ENCODE measurements at regions not wholly inside any gene's neighbourhood (a gene's known extent, or its start where the extent isn't known, plus 50 kb on each side); places are given as distances from the start of the nearest gene placed in this dataset.
A peak's percentile ranks its signal among the peaks of the same experiment; 100 is the strongest.

DNA sequence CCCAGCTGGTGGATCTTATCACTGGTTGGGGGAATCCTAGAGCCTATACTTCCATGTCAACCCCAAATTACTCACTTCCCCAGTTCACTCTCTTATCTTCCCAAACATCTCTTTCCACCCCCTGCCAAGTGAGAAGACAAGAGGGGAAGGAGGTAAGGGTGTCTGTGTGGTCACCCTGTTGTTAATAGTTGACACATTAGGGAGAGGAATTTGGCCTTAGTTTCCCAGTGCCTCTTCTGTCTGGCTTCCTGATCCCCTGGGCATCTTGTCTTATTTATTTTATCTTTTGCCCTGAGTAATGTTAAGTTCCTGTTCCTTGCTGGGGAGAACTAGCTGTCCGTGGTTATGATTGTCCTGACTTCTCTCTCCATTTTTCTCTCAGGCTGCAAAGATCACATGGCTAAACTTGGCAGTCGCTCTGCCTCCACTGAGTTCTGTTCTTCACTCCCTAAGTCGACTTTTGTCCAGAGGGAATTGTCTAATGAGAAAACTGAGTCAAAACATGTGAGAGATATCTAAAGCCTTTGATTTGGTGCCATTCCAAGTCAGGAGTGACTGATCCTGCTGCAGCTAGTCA, 157.1 kb upstream of the SYT6 start:
- DNase-seq = no peak

GRCh38 chr1:114302821-114303220, 149.2 kb upstream of the SYT6 start:
- DNase-seq = no peak

DNA sequence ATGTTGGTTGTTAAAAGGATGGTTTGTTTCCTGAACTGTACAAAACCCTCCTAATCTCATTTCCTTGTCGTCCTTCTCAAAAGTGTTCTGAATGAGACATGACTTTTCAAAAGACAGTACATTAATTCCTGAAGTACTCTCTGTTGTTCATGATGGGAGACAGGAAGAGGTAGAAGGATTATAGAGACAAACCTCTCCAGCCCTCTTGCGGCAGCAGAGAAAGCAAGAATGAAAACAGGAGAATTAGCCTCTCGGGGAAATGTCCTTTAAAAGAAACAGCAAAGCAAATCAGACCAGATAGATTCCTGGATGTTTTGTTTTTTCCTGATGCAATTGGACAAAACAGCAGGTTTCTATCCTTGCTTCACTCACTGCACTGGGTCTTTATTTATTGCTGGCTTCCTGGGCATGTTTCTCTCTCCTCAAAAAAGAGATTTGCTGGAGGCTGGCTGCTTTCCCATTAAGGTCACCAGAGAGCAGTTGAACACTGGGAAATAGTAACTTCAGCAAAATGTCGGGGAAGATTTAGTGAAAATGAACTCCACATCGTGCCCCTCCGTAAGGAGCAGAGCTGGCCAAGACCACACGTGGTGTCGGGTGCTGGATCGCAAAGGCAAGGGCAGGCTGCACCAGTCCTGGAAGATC, 145.8 kb upstream of the SYT6 start:
- no peak for DNase-seq

DNA sequence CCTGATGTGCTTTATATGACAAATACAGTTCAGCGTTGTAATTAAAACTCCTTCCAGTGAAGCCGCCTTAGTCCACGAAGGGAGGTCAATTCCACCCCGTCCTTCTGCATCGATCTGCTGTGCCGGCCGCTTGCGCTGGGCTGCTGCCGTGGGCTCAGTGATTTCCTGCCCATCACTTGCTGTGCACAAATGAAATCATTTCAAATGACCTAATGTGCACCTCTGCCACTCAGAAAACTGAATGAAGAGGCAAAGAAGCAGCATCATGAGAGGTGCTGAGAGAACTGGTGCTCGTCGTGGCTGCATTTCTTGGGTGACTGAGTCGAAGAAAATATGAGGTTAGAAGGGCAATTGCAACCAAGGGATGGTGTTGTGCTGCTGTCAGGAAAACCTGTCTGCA, 144.3 kb upstream of the SYT6 start:
- DNase-seq = no peak

- DNase-seq = no peak
Measured at GRCh38 chr1:114296413-114296812, 142.7 kb upstream of the SYT6 start.

DNA sequence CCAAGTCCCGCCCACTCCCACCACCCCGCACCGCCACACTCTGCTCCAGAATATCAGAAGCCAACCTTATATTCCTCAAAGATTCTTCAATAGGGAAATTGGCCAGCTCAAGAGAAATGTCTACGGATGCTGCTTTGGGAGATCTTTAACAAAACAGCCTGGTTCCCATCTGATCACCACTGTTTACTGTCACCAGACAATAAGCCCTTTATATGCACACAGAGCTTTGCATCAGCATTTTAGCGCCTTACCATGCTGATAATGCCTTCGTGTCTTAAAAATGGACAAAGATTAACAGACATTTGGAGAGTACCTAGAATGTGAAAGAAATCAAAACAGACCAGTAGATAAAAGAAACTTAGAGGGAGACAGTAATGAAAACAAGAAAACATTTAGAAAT, 141.7 kb upstream of the SYT6 start:
- no peak for DNase-seq

DNA sequence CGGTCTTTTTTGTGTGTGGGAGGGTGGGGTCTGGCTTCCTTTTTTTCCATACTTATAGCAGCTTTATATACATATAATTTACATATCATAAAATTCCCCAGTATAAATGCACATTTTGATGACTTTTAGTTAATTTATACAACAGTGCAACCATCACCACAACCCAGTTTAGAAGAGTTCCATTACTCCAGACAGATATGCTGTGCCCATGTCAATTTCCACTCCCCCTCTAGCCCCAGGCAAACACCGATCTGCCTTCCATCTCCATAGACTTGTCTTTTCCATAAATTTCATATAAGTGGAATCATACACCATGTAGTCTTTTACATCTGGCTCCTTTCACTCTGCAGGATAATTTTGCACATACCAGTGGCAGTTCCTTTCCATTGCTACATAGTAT, 139.2 kb upstream of the SYT6 start:
- no peak for DNase-seq

DNA sequence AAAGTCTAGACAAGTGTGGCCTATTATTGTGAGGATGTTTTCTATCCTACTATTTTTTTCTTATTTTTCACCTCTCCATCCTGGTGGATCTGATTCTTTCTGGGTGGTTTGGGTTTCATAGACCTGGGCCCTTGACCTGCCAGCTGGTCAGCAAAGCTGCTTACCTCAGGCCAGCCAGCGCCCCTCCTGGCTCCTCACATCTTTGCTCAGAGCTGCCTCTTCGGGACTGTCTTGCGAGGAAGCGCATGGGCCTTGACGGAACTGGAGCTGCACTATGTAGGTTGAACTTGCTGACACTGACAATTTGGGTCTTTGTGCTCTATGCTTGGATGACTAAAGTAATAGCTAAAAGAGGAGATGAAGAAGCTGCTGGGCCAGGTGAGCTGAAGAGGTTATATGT, 138.5 kb upstream of the SYT6 start:
- DNase-seq = no peak

DNA sequence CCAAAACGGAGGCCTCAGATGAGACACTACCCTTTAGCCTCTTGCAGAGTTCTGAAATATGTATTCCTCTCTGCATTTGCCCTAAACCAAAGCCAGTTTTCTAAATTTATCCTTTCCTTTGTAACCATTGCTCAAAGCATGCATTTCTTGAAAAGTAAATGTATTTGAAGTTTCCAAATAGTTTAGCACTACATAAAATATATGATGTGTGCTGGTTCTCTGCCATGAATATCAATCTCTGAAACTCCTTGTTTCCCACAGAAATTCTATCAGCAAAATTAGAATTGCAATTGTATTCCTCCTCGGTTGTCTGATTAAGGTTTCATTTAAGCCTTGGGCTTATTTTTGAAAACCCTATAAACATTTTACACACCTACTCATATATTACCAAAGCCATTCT, 137.1 kb upstream of the SYT6 start:
- no peak for DNase-seq

- DNase-seq = no peak
Measured at GRCh38 chr1:114290341-114290740, 136.7 kb upstream of the SYT6 start.

GRCh38 chr1:114289824-114290223, 136.2 kb upstream of the SYT6 start:
- no peak for DNase-seq

GRCh38 chr1:114289306-114289705, 135.6 kb upstream of the SYT6 start:
- DNase-seq = no peak

GRCh38 chr1:114286960-114287359, 133.3 kb upstream of the SYT6 start:
- DNase-seq = no peak

- no peak for DNase-seq
Measured at GRCh38 chr1:114286179-114286578, 132.5 kb upstream of the SYT6 start.

DNA sequence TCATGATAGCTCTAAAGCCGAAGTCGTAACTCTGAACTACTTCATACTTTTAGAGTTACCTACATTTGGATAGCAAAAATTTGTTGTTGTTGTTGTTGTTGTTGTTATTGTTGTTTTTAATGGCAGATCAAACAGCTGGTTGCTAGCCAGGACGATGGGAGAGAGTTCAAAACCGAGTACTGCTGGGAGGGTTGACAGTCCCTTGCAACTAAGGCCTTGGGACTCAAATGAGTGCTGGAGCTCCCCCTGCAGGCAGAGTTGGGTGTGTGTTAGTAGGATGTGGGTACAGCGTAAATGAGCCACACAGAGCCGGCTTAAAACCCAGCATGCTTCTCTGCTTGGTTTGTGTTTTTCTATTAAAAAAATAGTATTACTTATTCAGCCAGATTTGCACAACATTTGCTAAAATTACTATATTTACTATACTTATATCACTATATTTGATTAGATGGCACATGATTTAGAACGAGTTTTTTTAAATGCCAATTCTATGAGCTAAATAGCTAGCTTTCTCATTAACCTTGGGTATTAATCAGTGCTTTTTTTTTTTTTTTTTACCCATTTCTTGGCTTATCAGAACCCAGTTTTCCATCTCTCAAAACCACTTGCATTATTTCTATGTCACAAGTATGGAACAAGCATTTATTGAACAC, 129.2 kb upstream of the SYT6 start:
- peak; percentile 12 for DNase-seq

DNA sequence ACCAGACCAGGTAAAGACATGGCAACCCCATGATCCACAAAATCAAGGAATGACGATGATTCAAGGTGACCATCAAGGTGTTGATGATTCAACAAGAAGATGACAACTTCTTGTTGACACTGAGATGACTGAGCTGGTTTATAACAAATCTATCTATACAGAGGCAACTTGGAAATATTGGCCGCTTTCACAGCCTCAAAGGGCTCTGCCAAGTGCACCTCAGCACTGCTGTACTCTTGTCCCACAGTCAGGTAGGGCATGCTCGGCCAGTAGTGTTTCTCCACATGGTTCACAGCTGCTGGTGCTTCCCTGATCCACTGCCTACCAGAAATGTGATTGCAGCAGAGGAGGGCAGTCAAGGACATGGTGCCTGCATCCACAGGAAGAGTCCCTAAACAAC, 125.2 kb upstream of the SYT6 start:
- DNase-seq = no peak

DNA sequence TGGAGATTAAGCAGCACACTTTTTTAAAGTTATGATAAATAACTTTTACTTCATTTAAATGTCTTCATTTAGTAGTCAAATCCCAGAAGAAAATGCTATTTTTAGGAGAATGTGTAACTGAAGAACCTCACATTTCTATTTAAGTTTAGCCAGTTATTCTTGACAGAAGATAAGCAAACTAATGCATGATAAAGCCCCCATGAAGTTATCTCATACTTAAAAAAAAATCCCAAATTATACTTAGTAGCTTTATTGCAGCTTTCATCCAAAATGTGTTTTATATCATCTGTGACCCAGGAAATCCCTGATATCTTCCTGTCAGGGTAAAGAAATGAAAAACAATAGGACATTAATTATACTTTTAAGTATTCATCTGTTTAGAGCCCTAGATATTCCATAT, 124.8 kb upstream of the SYT6 start:
- DNase-seq = no peak

- DNase-seq = no peak
Measured at GRCh38 chr1:114274621-114275317, 121.1 kb upstream of the SYT6 start.

DNA sequence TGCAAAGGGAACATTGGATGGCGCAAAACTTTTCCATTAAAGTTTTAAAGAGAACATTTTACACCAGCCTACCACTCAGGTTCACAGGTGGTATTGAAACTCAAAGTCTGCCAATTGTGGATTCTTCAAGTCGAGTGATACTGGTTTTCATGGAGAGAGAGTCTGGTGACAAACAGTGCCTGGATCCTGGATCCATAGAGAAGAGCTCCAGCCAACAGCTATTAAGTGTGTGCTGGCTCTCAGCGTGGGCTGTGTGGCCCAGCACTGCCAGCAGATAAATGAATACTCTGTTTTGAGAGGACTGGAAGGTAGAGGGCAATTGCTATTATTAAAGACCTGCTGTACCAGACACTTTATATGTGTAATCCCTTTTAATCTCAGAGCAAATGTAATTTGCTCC, 118.9 kb upstream of the SYT6 start:
- DNase-seq = no peak

DNA sequence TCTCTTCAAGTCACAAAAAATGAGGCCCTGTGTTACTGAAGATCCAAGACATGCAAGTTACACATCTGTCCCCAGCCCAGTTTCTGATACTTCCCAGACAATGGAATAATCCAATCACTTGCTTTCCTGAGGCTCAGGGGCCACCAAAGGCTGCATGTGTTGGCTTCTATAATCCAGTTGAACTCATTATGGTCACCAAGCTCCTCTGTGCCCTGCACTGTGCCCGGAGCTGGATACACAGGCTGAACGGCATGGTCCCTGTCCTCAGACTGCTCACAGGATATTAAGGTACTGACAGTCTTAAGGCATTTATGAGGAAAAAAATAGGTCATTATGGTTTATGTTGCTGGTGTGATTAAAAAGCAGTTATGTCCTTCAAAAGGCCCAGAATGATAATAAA, 117.0 kb upstream of the SYT6 start:
- no peak for DNase-seq

GRCh38 chr1:114270282-114270681, 116.6 kb upstream of the SYT6 start:
- no peak for DNase-seq

DNA sequence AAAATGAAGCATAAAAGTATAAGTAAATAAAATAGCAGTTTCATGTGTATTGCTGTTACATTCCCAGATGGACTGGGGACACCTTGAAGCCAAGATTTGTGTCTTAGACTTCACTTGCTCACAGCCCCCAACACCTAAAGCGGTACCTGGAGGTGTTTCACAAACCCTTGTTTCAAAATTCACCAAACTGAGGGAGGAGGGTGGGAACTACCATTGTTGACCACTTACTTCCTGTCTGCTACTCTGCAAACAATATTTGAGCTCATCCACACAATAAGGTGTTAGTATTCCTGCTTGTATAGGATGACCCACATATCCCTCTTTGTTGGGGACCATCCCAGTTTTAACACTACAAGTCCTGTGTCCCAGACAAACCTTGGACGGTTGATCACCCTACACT, 115.9 kb upstream of the SYT6 start:
- DNase-seq = no peak

DNA sequence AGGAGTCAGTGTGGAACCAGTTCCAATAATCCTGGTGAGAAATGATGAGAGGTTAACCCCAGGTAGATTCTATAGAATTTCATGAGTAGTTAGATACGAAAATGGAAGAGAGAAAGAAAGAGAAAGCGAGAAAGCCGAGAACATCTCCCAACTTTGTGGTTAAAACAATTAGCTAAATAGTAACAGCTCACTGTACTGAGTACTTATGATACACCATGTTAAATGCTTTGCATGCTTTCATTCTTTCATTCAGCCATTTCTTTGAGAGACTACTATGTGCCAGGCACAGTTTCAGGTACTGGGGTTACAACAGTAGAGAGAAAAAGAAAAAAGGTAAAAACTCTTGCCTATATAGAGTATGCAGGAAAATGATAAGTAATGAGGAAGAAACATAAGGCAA, 109.7 kb upstream of the SYT6 start:
- no peak for DNase-seq

DNA sequence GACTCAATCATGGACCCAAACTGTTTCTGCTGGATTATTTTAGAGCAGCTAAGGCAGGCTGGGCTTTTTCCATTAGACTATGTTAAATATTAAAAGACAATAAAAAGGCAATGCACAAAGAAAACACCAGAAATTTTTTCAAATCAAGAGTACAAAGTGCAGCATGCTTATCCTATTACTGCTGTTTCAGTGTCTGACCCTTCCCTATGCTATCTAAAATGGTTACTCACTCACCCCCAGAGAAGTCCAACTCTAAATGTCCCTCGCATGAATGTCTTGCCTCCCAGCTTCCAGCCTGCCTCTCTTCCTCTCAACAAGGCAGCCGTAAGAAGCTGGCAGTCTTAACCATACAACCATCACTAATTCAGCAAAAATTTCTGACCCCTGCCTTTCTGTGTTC, 108.7 kb upstream of the SYT6 start:
- no peak for DNase-seq
